Heart left ventricle (tissue), 13 donors: ENCODE measurements at regions not wholly inside any gene's neighbourhood (a gene's known extent, or its start where the extent isn't known, plus 50 kb on each side); places are given as distances from the start of the nearest gene placed in this dataset.

ENCODE experiments used
- CTCF ChIP-seq, 12 donors: fragments of 200-600 bp; sonication (generic) in 4 of 12; IDR thresholded peaks; one replicate each; pipeline versions ENCODE4 v1.5.0 to v1.8.0; 2018 to 2022; ENCODE audit warnings: antibody characterized with exemption in 12 of 12, mild to moderate bottlenecking in 5 of 12
- POLR2A ChIP-seq, 2 donors: fragments of 450-650 bp; IDR thresholded peaks; one replicate each; pipeline ENCODE4 v1.6.1; 2017; ENCODE audit warnings: antibody characterized with exemption in 2 of 2, mild to moderate bottlenecking in 2 of 2, moderate library complexity in 2 of 2
- donor health status: ischemic (EF 13 %, LVEDD 7.1; RV severe dilation, severe dysfunction).
- donor health status: DM: no; HTN: yes; CAD: no.
- donor health status: DM: no; HTN: no; CAD: no.
- donor health status: ischemic (EF 25% LVEDD 6.9; RV normal size, moderate dysfunction).
- donor health status: ischemic (EF 25% LVEDD 5.7; RV mildly dilated, moderate dysfunction).
- donor health status: ischemic (EF 35%, LVEDD 5.7; RV mildly dilated, moderate dysfunction).
- donor health status: nonischemic (EF 11% LVEDD 7.7; RV severe dilation, severe dysfunction).
- donor health status: DM: yes; HTN: yes; CAD: no.
- donor health status: PGD.
- donor health status: ischemic (EF 29% LVEDD 5.4; RV normal size, mild dysfunction).
- donor health status: nonischemic (EF 23%, LVEDD 6.1; RV moderate dilation, normal function).

- no peak for TF ChIP-seq CTCF (IDR thresholded peaks at IDR 0.05)
- no peak for TF ChIP-seq POLR2A (IDR thresholded peaks at IDR 0.05)
Measured at GRCh38 chr22:44399906-44400762, 87.4 kb upstream of the SHISAL1 start.
